Stimulated activated CD4-positive, alpha-beta T cell treated with anti-CD3 and anti-CD28 coated beads, Interleukin-15, amount 100 ng/mL, for 24 hours (primary cell): ENCODE measurements at regions not wholly inside any gene's neighbourhood (a gene's known extent, or its start where the extent isn't known, plus 50 kb on each side); places are given as distances from the start of the nearest gene placed in this dataset.
"Not testable (repeated sequence)": the region's sequence is repeated elsewhere in the genome, so short reads cannot be mapped to it uniquely, and the experiment has no call there.

Experiments
- DNase-seq: peaks from one replicate; pipeline ENCODE4 v3.0.0-alpha.2; 2020

DNA sequence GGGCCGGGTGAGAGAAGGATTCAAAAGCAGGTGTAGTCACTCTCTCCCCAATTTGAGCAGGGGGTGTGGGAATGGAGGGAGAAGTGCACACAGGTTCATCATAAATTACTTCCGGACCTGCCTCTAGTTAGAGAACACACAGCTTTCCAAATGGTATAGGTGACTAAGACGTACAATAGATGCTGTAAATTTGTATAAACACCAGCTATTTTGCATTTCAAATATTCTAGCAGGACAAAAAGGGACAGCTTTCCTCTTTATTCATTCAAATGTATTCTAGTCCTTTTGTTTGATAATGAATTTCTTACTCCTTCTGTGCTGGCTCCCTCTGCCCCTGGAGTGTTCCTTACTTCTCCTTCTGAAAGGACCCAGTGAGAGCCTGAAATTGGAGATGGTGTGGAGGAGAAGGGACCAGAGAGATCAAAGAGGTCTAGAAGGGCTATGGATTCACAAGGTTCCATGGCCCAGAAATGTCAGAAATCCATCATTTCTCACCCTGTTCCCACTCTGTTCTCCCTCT, 53.2 kb upstream of the SH3BP4 start:
- DNase-seq: no peak

DNA sequence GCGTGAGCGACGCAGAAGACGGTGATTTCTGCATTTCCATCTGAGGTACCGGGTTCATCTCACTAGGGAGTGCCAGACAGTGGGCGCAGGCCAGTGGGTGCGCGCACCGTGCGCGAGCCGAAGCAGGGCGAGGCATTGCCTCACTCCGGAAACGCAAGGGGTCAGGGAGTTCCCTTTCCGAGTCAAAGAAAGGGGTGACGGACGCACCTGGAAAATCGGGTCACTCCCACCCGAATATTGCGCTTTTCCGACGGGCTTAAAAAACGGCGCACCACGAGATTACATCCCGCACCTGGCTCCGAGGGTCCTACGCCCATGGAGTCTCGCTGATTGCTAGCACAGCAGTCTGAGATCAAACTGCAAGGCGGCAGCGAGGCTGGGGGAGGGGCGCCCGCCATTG, 63.4 kb upstream of the SH3BP4 start:
- DNase-seq: not testable (repeated sequence)

DNA sequence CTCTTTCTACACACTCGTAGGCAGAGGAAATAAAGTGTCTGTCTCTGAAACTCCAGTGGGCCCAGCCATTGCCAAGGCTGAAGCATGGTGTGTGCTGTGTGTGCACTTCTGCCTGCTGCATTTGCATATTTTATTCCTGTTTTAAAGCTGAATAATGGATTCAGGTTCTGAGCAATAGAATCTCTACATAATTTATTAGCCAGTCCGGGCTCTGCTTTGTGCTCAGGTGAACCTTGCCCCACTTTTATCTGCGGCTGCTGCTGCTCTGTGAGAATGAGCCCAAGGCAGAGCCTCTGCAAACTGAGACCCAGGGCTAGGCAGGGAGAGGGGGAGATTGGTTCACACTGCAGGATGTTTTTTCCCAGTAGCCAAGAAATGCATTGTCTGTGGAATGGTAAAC, 64.6 kb upstream of the SH3BP4 start:
- no peak for DNase-seq

DNA sequence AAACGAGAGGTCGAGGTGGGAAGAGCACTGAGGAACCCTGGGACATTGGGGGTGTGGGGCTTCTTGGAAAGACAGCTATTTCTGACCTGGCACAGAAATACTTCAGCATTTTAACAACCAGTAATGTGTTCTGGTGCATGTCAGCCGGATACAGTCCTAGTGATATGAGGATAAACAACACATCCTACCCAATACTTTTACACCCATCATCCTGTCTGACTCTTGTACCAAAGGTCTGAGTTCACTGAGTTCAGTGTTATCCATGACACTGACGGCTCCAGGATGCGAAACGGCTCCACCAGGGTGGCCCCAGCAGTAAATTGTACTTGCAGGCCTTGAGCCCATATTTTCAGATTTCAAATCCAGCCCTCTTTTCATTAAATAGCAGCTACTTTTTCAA, 65.9 kb upstream of the SH3BP4 start:
- no peak for DNase-seq

DNA sequence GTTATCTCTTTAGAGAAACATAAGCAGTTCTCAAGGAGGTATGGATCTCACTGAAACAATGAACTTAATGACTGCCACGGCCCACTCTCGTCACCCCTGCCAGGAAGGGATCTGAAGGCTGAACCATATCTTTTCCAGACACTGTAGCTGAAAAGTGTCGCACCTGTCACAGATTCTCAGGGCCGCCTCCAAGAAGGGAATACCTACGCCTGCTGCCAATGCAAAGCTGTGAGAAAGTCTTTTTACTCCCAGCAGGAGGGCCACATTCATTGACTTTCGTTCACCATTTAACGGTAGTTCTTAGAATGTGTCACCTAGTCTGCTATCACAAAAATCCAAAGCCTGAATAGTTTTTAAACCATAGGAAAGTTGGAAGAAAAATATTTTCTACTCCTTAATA, 66.7 kb upstream of the SH3BP4 start:
- no peak for DNase-seq

DNA sequence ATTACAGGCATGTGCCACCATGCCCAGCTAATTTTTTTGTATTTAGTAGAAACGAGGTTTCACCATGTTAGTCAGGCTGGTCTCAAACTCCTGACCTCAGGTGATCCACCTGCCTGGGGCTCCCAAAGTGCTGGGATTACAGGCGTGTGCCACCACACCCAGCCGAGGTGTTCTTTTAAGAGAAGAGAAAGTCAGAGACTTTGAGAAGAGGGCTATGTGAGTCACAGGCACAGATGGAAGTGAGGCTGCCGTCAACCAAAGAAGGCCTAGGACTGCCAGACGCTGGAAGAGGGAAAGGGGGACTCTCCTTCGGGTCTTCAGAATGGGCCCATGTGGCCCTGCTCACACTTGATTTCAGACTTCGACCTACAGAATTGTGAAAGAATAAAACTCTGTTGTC, 67.2 kb upstream of the SH3BP4 start:
- no peak for DNase-seq

DNA sequence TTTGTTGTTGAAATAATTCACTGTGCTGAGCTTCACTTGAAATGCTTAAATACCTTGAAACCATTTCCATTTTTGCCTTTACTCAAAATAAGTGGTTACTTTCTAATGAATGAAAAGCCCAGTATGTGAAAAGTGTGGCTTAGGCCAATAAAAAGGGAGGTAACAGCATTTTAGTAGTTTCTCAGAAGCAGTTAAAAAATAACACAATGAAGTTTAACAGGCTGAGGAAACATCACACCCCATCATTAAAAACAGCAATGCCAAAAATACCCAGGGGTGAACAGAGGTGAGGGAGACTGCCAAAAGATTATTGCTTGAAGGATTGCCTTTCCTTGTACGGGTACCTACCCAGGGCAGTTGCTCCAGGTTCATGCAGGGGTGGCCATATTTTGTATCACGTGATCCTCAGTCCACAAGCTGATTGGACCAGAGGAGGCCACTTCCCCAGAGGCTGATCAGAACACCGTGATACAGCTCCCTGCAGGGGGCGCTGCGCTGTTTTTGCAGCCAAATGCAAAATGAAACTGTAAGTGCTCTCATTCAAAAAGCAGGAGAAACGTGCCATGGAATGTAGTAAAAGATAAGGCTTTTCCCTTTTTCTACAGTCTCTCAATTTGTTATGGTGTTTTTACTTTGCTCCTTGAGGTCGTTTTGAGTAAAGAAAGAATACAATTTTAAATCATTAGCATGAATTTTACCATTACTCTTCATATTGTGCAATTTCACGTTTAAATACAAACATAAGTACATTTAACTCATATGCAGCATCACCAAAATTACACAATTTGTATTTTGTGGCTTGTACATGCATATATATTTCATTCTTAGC, 70.2 kb upstream of the SH3BP4 start:
- peak; percentile 68 for DNase-seq

DNA sequence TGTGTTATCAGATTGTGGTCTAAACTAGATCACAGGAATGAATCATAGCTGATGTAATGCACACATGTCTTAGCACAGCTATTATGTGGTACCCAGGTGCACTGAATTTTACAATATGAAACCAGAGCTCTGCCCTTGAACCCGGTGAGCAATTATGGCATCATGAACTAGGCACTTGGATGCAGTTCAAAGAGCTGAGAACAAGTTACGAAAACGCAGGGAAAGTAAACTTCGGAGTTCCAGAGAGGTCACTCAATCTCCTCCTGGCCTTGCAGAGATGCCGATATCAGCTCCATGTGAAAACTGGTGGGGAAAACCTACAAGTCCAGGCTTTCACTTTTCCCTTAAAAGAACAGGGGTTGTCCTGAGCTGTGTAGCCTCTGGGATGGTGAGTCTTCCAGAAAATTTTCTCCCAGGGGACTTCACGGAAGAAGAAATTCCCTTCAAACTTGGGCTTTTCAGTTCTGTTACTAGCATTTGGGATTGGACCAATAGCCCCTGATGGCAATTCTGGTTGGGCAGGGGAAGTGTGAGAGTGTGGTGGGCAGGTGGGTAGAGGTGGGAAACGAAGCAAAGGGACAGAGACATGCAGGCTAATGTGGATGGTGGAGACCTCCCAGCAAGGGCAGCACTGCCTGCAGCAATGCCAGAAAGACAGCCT, 71.1 kb upstream of the SH3BP4 start:
- DNase-seq: peak; percentile 18

DNA sequence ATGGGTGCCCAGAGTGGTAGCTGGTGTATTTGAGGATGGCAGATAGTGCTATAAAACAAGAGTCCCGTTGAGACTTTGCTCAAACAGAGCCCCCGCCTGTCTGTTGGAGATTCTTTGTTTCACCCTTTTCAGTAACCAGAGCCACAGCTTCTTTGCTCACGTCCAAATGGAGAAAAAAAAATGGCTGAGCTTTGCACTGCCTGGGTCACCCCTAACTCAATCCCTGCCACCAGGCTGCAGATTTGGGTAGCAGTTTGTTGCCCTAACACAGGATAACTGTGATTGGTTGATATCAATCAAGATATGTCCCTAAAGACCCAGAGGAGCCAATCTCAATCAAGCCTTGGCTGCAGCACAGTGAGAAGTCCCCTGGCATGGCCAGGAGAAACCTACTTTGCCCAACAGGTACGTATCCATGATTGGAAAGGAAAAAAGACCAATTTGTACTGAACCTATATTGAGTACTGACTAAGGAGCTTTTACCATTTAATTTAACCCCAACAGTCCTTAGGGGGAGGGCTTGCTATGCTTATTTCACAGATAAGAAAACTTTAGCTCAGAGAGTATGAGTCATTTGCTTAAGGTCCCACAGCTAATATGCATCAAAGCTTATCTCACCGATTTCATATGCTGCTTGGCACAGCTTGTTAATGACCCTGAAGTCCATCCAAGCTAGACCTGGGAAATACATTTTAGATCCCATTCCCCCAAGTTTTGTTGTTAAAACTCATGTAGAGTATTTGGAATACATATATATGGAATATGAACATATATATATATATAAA, 72.0 kb upstream of the SH3BP4 start:
- no peak for DNase-seq

DNA sequence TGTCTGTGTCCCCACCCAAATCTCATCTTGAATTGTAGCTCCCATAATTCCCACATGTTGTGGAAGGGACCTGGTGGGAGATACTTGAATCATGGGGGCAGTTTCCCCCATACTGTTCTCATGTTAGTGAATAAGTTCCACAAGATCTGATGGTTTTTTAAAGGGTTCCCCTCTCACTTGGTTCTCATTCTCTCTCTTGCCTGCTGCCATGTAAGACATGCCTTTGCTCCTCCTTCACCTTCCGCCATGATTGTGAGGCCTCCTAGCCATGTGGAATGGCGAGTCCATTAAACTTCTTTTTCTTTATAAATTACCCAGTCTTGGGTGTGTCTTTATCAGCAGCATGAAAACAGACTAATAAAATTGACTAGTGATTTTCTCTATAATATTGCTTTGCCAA, 75.2 kb upstream of the SH3BP4 start:
- DNase-seq: not testable (repeated sequence)

DNA sequence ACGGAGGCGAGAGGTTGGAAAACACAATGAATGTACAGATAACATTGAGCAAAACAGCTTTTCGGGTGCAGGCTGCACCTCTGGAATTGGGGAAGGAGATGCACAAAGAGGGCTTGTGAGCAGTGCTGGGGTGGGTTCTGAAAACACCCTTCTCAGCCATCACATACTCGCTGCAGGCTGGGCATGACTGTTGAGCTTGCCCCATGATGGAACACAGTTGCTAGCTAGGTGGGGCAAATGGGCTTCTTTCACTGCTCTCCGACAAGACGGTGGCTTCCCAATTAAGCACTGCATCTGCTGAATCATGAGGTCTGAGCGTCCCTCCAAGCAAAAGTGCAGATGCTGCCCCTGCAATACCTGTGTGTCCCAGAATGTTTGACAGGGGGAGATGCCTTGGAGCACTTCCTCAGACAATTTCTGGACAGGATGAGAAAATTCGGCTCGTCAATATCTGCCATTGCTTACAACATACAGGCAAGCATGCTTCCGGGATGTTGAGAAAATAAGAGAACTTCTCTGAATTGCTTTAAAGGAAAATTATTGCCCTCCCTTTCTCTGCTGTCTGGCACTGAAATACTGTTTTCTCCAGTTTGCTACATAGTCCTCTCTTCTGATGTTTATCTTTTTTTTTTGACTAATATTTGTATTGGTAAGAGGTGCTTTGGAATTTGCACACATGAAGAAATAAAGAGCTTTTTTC, 77.3 kb upstream of the SH3BP4 start:
- DNase-seq: no peak

DNA sequence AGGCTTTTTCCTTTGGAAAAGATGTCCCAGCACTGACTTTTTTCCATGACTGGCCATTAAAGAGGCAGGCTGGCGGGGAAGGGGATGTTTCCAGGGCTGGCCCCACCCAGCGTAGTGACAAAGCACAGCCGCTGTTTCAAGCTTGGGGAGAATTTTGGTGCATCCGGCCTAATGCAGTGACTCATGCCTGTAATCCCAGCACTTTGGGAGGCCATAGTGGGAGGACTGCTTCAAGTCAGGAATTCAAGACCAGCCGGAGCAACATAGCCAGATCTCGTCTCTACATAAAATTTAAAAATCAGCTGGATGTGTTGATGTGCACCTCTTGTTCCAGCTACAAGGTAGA, 78.0 kb upstream of the SH3BP4 start:
- DNase-seq: no peak

DNA sequence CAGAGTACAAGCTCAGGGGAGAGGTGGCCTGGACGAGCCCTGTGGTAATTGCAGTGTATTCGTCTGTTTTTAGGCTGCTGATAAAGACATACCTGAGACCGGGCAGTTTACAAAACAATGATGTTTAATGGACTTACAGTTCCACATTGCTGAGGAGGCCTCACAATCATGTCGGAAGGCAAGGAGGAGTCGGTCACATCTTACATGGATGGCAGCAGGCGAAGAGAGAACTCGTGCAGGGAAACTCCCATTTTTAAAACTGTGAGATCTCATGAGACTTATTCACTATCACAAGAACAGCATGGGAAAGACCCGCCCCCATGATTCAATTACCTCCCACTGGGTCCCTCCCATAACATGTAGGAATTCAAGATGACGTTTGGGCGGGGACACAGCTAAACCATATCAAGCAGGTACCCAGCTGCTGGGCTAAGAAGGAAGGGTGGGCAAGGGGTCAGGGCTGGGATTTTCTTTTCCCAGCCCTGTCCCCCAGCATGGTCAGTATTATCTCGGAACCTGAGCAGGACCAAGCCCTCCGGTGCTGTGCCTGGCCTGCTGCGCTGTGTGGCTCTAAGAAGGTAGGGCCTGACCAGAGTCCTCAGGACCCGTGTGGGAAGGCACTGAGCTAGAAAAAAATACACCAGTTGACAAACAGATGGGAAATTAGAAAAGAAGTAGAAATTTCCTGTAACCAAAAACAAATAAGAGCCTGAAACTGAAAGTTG, 78.6 kb upstream of the SH3BP4 start:
- no peak for DNase-seq

DNA sequence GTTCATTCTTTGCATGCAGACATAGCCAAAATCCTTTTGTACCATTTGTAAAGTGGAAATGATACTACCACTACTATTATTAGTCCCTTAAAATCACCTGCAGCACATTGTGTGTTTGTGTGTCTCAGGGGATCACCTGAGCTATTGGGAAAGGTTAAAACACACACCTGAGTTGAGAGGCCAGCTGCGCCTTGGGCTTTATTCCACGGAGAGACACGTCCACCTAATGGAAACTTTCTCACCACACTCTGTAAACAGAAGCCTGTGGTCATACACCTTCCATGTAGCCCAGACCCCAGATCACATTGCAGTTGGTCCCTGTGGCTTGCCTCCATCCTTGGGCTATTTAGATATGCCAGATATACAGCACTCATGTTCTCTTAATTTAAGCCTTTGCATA, 81.8 kb upstream of the SH3BP4 start:
- no peak for DNase-seq

DNA sequence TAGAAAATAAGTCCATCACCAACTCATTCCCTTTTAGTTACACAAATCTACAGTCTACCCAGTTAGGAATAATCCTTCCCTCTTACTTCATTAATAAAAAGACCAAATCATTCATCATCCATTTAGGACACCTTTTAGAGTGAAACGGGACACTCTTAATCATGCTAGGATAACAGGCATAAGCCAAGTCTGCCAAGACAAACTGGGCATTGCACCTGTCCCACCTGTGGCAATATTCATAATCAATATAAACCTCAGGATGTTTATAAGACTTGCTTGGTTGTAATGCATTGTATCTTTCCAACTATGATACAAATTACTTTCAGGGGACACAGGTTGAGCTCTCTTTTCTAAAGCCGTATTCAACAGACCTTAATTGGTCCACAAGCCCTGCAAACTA, 82.7 kb upstream of the SH3BP4 start:
- no peak for DNase-seq

DNA sequence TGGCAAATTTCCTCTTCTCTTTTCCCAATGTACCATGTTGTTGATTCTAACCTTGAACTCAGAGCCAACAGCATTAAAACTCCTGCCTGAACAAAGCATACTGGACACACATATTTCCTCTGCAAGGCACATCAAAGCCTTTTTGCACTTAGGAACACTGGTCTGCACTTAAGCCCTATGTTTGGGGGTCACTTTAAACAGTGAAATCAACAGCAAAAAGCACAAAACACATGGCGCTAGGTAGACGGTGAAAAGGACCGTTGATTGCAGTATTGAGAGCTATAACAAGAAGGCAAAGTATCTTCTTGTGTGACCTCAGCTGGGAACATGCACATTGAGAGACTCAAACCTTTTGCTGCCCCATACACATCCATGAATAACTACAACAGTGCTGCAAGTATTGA, 83.9 kb upstream of the SH3BP4 start:
- no peak for DNase-seq

DNA sequence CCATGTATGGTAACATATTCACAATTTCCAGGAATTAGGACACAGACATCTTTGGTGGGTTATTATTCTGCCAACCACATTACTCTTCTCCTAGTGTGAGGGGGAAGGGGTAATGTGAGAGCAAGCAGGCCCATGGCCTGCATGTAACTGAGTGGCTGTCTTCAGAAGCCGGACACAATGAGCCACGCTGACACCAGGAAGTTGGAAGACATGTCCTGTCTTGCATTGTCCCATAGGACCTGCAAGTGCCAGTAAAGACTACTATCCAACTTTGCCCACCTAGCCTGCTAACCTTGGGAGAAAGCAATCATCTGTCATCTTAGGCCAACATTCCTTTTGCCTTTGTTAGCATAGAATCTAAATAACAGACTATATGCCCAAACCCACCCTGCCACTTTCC, 86.2 kb upstream of the SH3BP4 start:
- DNase-seq: no peak

DNA sequence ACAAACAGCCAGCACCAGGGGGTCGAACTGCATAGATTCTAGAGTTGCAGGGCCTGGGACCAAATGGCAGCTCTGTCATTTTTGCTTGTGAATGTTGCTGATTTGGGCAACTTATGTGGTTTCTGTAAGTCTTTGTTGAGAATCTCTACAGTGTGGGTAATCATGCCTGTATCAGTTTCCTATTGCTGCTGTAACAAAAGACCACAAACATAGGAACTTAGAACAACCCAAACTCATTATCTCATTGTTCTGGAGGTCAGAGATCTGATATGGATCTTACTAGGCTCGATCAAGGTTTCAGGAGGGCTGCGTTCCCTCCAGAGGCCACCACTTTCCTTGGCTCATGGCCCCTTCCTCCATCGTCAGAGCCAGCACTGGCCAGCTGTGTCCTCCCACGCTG, 86.8 kb upstream of the SH3BP4 start:
- no peak for DNase-seq

DNA sequence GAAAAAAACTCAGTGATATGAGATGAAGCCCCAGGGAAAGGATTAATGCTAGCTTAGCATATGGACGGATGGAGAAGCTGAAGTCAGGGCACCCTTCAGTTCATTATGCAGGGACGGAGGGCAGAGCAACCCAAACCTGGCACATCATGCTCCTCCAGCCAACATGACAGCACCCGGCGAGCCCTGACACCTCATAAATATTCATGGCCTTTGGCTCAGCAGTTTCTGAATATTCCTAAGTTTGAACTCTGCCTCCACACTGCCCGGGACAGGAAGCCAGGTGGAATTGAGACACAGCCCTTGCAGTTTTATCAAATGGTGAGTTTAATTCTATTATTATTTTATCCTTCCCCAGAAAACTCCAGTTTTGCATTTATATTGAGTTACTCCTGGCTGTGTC, 87.3 kb upstream of the SH3BP4 start:
- no peak for DNase-seq

DNA sequence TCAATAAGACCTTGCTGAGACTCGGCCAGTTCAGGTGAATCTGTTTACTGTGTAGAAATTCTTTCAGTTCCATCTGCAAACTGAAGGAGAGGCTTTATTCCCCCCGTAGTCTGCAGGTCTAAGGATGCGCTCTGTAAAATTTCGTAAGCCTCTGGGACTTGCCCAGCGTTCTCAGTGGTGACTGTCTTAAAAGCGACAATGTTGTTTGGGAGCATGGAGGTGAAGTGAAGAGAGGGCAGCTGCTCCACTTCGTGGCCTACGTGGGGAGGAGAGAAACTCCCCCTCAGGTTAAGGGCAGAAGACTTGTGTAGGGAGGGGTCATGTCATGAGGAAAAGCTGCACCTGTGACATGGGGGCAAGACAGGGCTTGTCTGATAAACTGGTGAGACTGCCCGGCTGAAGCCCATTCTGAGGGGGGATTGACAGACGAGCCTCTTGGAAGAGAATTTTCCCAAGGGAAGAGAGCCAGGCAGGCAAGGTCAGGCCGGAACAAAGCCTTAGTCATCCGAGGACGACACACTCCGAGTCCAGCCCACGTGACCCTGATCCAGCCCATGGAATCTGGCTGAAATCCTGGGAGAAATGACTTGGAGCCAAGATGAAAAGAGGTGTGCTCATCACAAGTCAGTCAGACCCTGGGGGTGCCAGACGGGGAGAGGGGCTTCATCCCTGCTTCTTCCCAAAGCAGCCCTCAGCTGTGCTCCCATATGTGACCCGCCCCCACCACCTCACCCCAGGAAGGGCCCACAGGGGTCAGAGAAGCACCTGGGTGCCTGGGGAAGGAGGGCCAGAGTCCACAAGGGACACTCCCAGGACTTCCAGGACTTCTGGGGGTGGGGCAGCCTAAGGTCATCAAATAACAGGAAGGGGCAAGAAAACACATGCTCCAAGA, 88.5 kb upstream of the SH3BP4 start:
- no peak for DNase-seq
